Hepatocyte (in vitro differentiated cells): ENCODE measurements at regions not wholly inside any gene's neighbourhood (a gene's known extent, or its start where the extent isn't known, plus 50 kb on each side); places are given as distances from the start of the nearest gene placed in this dataset.

ENCODE experiments used
- EZH2 ChIP-seq: fragments of 200-600 bp; sonication (generic); IDR thresholded peaks from 2 replicates; pipeline ENCODE4 v1.6.1; 2016; ENCODE audit warnings: antibody characterized with exemption, mild to moderate bottlenecking, borderline replicate concordance
- EZH2phosphoT487 ChIP-seq: fragments of 200-600 bp; sonication (generic); IDR thresholded peaks from one replicate; pipeline ENCODE4 v1.6.1; 2018; ENCODE audit warnings: antibody characterized with exemption, mild to moderate bottlenecking, low read depth, moderate library complexity; ENCODE audit not compliant: unreplicated experiment, severe bottlenecking
- TF ChIP-seq, protein P1 (sequence below): fragments of 200-600 bp; sonication (generic); IDR thresholded peaks from 2 replicates; pipeline ENCODE4 v1.5.1; 2016; ENCODE audit warnings: antibody characterized with exemption, mild to moderate bottlenecking; ENCODE audit not compliant: poor library complexity

DNA sequence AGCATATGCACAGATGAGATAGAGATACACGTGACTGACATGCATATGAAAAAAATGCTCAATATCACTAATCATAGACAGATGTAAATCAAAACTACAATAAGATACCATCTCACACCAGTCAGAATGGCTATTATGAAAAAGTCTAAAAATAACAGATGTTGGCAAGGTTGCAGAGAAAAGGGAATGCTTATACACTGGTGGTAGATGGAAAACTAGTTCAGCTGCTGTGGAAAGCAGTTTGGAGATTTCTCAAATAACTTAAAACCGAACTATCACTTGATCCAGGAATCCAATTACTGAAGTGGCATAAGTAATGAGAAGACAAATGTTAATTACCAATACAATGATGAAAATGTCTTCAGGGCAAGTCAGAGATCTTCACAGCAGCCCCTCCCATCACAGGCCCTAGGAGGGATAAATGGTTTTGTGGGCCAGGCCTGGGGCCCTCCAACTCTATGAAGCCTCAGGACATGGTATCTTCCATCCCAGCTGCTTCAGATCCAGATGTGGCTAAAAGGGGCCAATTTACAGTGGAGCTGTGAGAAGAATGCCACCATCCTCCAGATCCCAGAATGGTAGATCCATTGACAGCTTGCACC, 71.4 kb upstream of the PLSCR4 start:
- TF ChIP-seq, protein P1, sequence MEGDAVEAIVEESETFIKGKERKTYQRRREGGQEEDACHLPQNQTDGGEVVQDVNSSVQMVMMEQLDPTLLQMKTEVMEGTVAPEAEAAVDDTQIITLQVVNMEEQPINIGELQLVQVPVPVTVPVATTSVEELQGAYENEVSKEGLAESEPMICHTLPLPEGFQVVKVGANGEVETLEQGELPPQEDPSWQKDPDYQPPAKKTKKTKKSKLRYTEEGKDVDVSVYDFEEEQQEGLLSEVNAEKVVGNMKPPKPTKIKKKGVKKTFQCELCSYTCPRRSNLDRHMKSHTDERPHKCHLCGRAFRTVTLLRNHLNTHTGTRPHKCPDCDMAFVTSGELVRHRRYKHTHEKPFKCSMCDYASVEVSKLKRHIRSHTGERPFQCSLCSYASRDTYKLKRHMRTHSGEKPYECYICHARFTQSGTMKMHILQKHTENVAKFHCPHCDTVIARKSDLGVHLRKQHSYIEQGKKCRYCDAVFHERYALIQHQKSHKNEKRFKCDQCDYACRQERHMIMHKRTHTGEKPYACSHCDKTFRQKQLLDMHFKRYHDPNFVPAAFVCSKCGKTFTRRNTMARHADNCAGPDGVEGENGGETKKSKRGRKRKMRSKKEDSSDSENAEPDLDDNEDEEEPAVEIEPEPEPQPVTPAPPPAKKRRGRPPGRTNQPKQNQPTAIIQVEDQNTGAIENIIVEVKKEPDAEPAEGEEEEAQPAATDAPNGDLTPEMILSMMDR: no peak
- TF ChIP-seq EZH2: no peak
- no peak for TF ChIP-seq EZH2phosphoT487
